ENCODE measurements at regions not wholly inside any gene's neighbourhood (a gene's known extent, or its start where the extent isn't known, plus 50 kb on each side); places are given as distances from the start of the nearest gene placed in this dataset.
A peak's percentile ranks its signal among the peaks of the same experiment; 100 is the strongest.

DNA sequence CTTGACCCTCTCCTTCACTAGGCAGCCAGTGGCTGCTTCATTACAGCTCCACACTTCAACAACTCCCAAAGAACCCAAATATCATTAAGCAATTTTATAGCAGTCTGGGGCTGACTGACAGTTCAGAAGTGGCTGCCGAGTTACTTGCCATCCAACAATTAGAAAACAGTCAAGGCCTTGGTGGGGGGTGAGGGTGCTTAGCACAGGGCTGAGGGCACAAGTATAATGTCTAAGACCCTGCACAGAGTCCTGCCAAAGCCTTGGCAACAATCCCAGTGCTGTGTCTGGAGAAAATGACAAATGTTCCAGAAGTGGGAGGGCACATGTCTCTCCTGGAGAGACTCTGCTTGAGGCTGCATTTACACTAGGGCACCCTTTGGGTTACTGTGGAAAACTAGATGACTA, 71.1 kb downstream of the CXCL12 start:
- no peak overlapping the region for H3K27ac ChIP-seq
- 75% methylated on average over 1 of the region's 1 CpG for WGBS
- H3K4me1 ChIP-seq (replicated peaks), result peaks cover 2% of the 10 kb centered on the region
- TF ChIP-seq POLR2A (IDR thresholded peaks at IDR 0.05) (no peak), POLR2AphosphoS5 (IDR thresholded peaks at IDR 0.05) (no peak)
- TF ChIP-seq, protein P1, sequence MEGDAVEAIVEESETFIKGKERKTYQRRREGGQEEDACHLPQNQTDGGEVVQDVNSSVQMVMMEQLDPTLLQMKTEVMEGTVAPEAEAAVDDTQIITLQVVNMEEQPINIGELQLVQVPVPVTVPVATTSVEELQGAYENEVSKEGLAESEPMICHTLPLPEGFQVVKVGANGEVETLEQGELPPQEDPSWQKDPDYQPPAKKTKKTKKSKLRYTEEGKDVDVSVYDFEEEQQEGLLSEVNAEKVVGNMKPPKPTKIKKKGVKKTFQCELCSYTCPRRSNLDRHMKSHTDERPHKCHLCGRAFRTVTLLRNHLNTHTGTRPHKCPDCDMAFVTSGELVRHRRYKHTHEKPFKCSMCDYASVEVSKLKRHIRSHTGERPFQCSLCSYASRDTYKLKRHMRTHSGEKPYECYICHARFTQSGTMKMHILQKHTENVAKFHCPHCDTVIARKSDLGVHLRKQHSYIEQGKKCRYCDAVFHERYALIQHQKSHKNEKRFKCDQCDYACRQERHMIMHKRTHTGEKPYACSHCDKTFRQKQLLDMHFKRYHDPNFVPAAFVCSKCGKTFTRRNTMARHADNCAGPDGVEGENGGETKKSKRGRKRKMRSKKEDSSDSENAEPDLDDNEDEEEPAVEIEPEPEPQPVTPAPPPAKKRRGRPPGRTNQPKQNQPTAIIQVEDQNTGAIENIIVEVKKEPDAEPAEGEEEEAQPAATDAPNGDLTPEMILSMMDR (IDR thresholded peaks at IDR 0.05), result no peak
- no peaks in the 10 kb centered on the region for H3K27me3 ChIP-seq (replicated peaks; ENCODE audit: insufficient read depth)
- no peaks in the 10 kb centered on the region for H3K36me3 ChIP-seq
- no peak overlapping the region for H3K4me3 ChIP-seq
- no peak for DNase-seq (ENCODE audit: low spot score)
- intact Hi-C loops (cut with DNase I), result loop anchor here (5.0 kb wide), 2 partner anchors 69 to 641 kb away; no protein-coding TSS in a partner anchor
- no peaks in the 10 kb centered on the region for H3K9me3 ChIP-seq

DNA sequence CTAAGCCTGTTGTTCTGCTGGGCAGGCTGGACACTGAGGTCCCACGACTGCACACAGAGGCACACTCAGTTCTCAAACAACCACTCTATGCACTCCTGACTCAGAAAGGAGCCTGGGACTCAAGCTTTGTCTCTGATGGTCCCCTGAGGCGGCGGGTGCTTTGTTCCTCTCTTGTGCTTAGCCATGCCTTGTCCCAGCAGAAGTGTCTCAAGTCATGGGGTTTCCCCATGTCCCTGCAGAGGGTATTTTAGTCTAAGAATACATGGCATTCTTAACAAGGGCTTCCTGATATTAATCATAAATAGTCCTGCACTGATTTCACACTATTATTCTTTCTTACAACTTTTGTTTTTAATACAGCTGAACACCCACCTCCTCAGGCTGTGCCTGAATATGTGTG, 72.5 kb downstream of the CXCL12 start:
- WGBS, result 81% methylated on average over 3 of the region's 3 CpGs
- Histone ChIP-seq H3K4me3 (no peak overlapping the region), H3K9me3 (no peaks in the 10 kb centered on the region), H3K27me3 (replicated peaks; ENCODE audit: insufficient read depth) (no peaks in the 10 kb centered on the region), H3K4me1 (replicated peaks) (peaks cover 2% of the 10 kb centered on the region), H3K27ac (no peak overlapping the region), H3K36me3 (no peaks in the 10 kb centered on the region)
- no peak for DNase-seq (ENCODE audit: low spot score)
- no peak for TF ChIP-seq POLR2A (IDR thresholded peaks at IDR 0.05)
- intact Hi-C loops (cut with DNase I), result loop anchor here (5.0 kb wide), 2 partner anchors 70 to 640 kb away; no protein-coding TSS in a partner anchor

DNA sequence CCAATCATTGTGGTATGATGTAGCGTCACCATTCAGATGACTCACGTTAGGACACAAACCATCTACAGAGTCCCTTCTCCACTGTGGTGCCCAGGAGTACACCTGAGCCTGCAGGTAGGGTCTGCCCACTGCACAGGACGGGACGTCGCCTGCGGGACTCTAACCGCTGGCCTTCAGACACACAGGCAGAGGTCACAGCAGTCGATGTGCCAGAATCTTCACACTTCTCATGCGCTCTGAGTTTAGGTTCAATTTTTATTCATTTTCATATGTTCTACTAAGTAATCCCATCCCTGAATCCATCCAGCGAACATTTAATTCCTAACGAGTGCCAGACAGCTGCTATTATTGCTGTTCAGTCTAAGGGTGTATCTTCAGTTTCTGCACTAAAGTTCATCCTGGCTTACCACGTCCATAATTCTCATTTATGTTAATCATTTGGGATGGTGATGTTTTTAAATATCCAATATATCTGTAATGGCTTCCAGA, 73.3 kb downstream of the CXCL12 start:
- no peak overlapping the region for H3K27ac ChIP-seq

DNA sequence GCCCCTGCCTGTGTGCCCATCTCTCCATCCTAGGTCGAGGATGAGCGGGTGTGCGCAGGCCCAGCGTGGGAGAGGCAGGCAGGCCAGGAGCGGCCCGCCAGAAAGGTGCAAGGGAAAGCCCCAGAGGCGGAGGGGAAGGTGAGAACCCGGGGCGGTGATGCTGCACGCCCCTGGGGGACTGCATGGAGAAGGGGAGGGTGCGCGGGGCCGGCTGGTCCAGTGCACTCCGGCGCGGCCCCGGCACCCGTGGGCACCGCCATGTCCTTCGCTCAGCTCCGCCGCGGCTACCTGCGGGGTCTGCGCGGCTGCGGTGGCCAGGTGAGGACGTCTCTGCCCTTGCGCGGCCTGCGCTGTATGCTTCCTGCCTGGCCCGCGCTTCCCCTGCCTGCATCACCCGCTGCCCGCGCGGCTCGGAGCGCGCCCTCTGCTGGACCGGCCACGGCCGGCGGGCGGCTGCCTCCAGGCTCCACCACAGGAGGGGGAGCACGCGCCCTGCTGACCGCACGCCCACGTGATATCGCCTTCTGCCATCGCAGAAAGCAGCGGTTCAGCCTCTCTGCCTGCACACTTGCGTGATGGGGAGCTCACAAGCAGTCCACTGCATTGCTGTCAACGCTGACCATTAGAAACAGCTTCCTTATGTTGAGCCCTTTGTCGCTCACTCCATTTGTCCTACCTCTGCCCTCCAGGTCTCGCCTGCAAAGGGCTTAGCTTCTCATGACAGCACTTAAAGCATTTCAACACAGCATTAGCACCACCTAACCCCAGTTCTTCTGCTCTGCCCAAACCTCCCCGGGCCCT, 73.9 kb downstream of the CXCL12 start:
- peak overlapping the region in 1 of 2 donors; percentile 15 for H3K4me3 ChIP-seq
- TF ChIP-seq POLR2AphosphoS5 (IDR thresholded peaks at IDR 0.05) (peak; percentile 36), POLR2A (IDR thresholded peaks at IDR 0.05) (no peak)
- TF ChIP-seq, protein P1 (IDR thresholded peaks at IDR 0.05), result peak; percentile 66 to 93 (median 88)
- DNase-seq (ENCODE audit: low spot score), result peak; percentile 62
- H3K27me3 ChIP-seq (replicated peaks; ENCODE audit: insufficient read depth), result no peaks in the 10 kb centered on the region
- H3K27ac ChIP-seq, result no peak overlapping the region
- intact Hi-C loops (cut with DNase I), result loop anchor here (2.0 to 5.0 kb wide), 3 partner anchors 71 to 639 kb away; no protein-coding TSS in a partner anchor
- no peaks in the 10 kb centered on the region for H3K9me3 ChIP-seq
- H3K4me1 ChIP-seq (replicated peaks), result peaks cover 2% of the 10 kb centered on the region
- 17% methylated on average over 52 of the region's 58 CpGs for WGBS
- H3K36me3 ChIP-seq, result no peaks in the 10 kb centered on the region

More for the DNA sequence above, 73.3 kb downstream of the CXCL12 start:
- peaks cover 2% of the 10 kb centered on the region for H3K4me1 ChIP-seq (replicated peaks)
- 91% methylated on average over 12 of the region's 12 CpGs for WGBS
- H3K27me3 ChIP-seq (replicated peaks; ENCODE audit: insufficient read depth), result no peaks in the 10 kb centered on the region
- DNase-seq (ENCODE audit: low spot score), result no peak
- H3K4me3 ChIP-seq, result no peak overlapping the region
- intact Hi-C loops (cut with DNase I), result loop anchor here (2.0 to 5.0 kb wide), 3 partner anchors 71 to 639 kb away; no protein-coding TSS in a partner anchor
- TF ChIP-seq POLR2AphosphoS5 (IDR thresholded peaks at IDR 0.05) (no peak), POLR2A (IDR thresholded peaks at IDR 0.05) (no peak)
- TF ChIP-seq, protein P1 (IDR thresholded peaks at IDR 0.05), result no peak
- H3K9me3 ChIP-seq, result no peaks in the 10 kb centered on the region
- H3K36me3 ChIP-seq, result no peaks in the 10 kb centered on the region

DNA sequence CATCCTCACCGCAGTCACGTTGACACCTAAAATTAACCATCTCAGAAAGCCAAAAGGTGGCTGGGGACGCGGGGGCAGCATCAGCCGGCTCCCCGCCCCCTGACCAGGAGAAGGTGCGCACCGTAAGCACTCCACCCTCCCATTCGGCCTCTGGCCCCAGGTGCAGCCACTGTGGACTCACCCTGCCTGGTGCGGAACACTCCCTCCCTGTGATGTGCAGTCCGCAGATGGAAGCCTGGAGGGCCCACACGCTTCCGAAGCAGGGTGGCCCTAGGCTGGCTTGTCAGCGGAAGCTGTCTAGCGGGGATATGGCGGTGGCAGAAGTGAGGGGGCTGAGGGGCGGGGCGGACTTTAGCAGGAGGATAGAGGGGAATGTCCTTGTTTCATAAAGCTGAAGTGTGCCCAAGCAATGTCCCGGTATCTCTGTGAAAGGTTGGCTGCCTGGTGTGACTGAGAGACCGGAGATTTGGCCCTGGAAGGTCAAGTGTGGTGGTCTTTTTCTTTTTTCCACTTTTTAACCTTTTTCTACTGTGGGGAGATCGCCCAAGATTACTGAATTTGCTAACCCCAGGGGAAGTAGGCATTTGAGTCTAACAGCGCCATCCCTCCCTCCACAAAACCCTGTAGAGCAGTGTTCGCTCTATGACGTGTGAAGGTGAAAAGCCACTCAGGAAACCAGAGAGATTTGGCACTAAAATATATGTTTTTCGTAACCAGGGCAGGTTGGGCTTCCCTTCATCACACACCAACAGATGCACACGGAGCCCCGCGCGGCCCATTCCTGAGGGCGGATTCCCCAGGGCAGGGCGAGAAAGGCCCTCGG, 74.7 kb downstream of the CXCL12 start:
- Histone ChIP-seq H3K4me1 (replicated peaks) (peaks cover 2% of the 10 kb centered on the region), H3K9me3 (no peaks in the 10 kb centered on the region), H3K4me3 (no peak overlapping the region), H3K36me3 (no peaks in the 10 kb centered on the region), H3K27ac (no peak overlapping the region), H3K27me3 (replicated peaks; ENCODE audit: insufficient read depth) (no peaks in the 10 kb centered on the region)
- no peak for DNase-seq (ENCODE audit: low spot score)
- TF ChIP-seq POLR2AphosphoS5 (IDR thresholded peaks at IDR 0.05), result no peak
- TF ChIP-seq, protein P1 (IDR thresholded peaks at IDR 0.05), result no peak
- intact Hi-C loops (cut with DNase I), result loop anchor here (2.0 to 5.0 kb wide), 3 partner anchors 72 to 638 kb away; no protein-coding TSS in a partner anchor
- 93% methylated on average over 32 of the region's 32 CpGs for WGBS
